HEK293 (cell line): ENCODE measurements at regions not wholly inside any gene's neighbourhood (a gene's known extent, or its start where the extent isn't known, plus 50 kb on each side); places are given as distances from the start of the nearest gene placed in this dataset.

Experiments
- CTCF ChIA-PET: fragments of 350-600 bp; formaldehyde crosslinking; extraction: SDS; loops from one replicate; lab custom pipeline; 2021; ENCODE audit warnings: antibody characterized with exemption; lab: Yijun Ruan, JAX
- POLR2A ChIA-PET: fragments of 300-600 bp; formaldehyde crosslinking; extraction: SDS; loops from one replicate; lab custom pipeline; 2020; ENCODE audit warnings: antibody characterized with exemption, inconsistent platforms; lab: Yijun Ruan, JAX
- H3K27ac ChIP-seq: fragments of 200-500 bp; sonication (Bioruptor generic); 2 replicates; pipeline ENCODE4 v1.5.1; 2014; ENCODE audit warnings: low read depth, low read length, control low read depth, inconsistent platforms; ENCODE audit errors: extremely low read depth
- H3K36me3 ChIP-seq, 2 experiments: fragments of 200-500 bp in 1 of 2; sonication (Bioruptor generic) in 1 of 2; 1 replicate in 1 of 2; 2 replicates in 1 of 2; pipeline ENCODE4 v1.5.1; 2014 to 2017; ENCODE audit warnings: inconsistent platforms in 2 of 2, low read length in 2 of 2; ENCODE audit not compliant: control insufficient read depth in 2 of 2, insufficient read depth in 1 of 2
- H3K4me1 ChIP-seq: fragments of 200-500 bp; sonication (Bioruptor generic); 2 replicates; pipeline ENCODE4 v1.5.1; 2014; ENCODE audit warnings: mild to moderate bottlenecking, low read length, inconsistent platforms; ENCODE audit not compliant: control insufficient read depth, insufficient read depth
- H3K4me3 ChIP-seq: 2 replicates; pipeline ENCODE4 v1.5.1; 2011; ENCODE audit warnings: low read depth, mild to moderate bottlenecking, control low read depth, low read length, moderate library complexity
- H3K9me3 ChIP-seq: fragments of 200-500 bp; sonication (Bioruptor generic); 2 replicates; pipeline ENCODE4 v1.5.1; 2014; ENCODE audit warnings: low read depth, low read length, inconsistent platforms; ENCODE audit not compliant: control insufficient read depth, insufficient read depth
- BCL11B ChIP-seq: fragments of 450-650 bp; formaldehyde crosslinking; IDR thresholded peaks from 2 replicates; pipeline ENCODE4 v1.5.1; 2016; ENCODE audit warnings: low read depth, missing biosample characterization, missing genetic modification characterization
- PRDM2 ChIP-seq: fragments of 450-650 bp; formaldehyde crosslinking; IDR thresholded peaks from 2 replicates; pipeline ENCODE4 v1.5.1; 2016; ENCODE audit warnings: missing biosample characterization, missing genetic modification characterization, borderline replicate concordance
- PRDM6 ChIP-seq: fragments of 450-650 bp; formaldehyde crosslinking; IDR thresholded peaks from 2 replicates; pipeline ENCODE4 v1.5.1; 2017; ENCODE audit warnings: missing biosample characterization, missing genetic modification characterization
- SALL2 ChIP-seq: fragments of 450-650 bp; formaldehyde crosslinking; IDR thresholded peaks from 2 replicates; pipeline ENCODE4 v1.5.0; 2017; ENCODE audit warnings: missing biosample characterization, mild to moderate bottlenecking, missing genetic modification characterization, borderline replicate concordance
- SCRT1 ChIP-seq: fragments of 450-650 bp; formaldehyde crosslinking; IDR thresholded peaks from 2 replicates; pipeline ENCODE4 v1.5.1; 2016; ENCODE audit warnings: missing biosample characterization, missing genetic modification characterization, borderline replicate concordance
- ZNF10 ChIP-seq: fragments of 450-650 bp; formaldehyde crosslinking; IDR thresholded peaks from 2 replicates; pipeline ENCODE4 v1.5.1; 2017; ENCODE audit warnings: missing biosample characterization, missing genetic modification characterization
- ZNF155 ChIP-seq: fragments of 450-650 bp; formaldehyde crosslinking; IDR thresholded peaks from 2 replicates; pipeline ENCODE4 v1.5.1; 2016; ENCODE audit warnings: missing biosample characterization, missing genetic modification characterization
- ZNF18 ChIP-seq: fragments of 450-650 bp; formaldehyde crosslinking; IDR thresholded peaks from 2 replicates; pipeline ENCODE4 v1.5.1; 2016; ENCODE audit warnings: missing biosample characterization, missing genetic modification characterization
- ZNF214 ChIP-seq: fragments of 450-650 bp; formaldehyde crosslinking; IDR thresholded peaks from 2 replicates; pipeline ENCODE4 v1.5.1; 2017; ENCODE audit warnings: missing biosample characterization, mild to moderate bottlenecking, missing genetic modification characterization, borderline replicate concordance
- ZNF350 ChIP-seq: fragments of 450-650 bp; formaldehyde crosslinking; IDR thresholded peaks from 2 replicates; pipeline ENCODE4 v1.5.0; 2017; ENCODE audit warnings: missing biosample characterization, mild to moderate bottlenecking, missing genetic modification characterization
- ZNF426 ChIP-seq: fragments of 450-650 bp; formaldehyde crosslinking; IDR thresholded peaks from 2 replicates; pipeline ENCODE4 v1.5.1; 2017; ENCODE audit warnings: missing biosample characterization, missing genetic modification characterization, mild to moderate bottlenecking, inconsistent platforms, moderate library complexity
- ZNF530 ChIP-seq: fragments of 450-650 bp; formaldehyde crosslinking; IDR thresholded peaks from 2 replicates; pipeline ENCODE4 v1.5.1; 2016; ENCODE audit warnings: low read depth, missing biosample characterization, missing genetic modification characterization
- ZNF571 ChIP-seq: fragments of 450-650 bp; formaldehyde crosslinking; IDR thresholded peaks from 2 replicates; pipeline ENCODE4 v1.5.0; 2017; ENCODE audit warnings: missing biosample characterization, missing genetic modification characterization
- ZNF777 ChIP-seq: fragments of 450-650 bp; formaldehyde crosslinking; IDR thresholded peaks from 2 replicates; pipeline ENCODE4 v1.5.1; 2017; ENCODE audit warnings: missing biosample characterization, missing genetic modification characterization, borderline replicate concordance
- ZNF785 ChIP-seq: fragments of 450-650 bp; formaldehyde crosslinking; IDR thresholded peaks from 2 replicates; pipeline ENCODE4 v1.5.1; 2016; ENCODE audit warnings: missing biosample characterization, missing genetic modification characterization
- ZNF791 ChIP-seq: fragments of 450-650 bp; formaldehyde crosslinking; IDR thresholded peaks from 2 replicates; pipeline ENCODE4 v1.5.1; 2016; ENCODE audit warnings: missing biosample characterization, missing genetic modification characterization
- ZNF792 ChIP-seq: fragments of 450-650 bp; formaldehyde crosslinking; IDR thresholded peaks from 2 replicates; pipeline ENCODE4 v1.5.1; 2016; ENCODE audit warnings: missing biosample characterization, missing genetic modification characterization
- TF ChIP-seq, protein P1 (sequence below): fragments of 450-650 bp; formaldehyde crosslinking; IDR thresholded peaks from 2 replicates; pipeline ENCODE4 v1.5.1; 2016; ENCODE audit warnings: missing biosample characterization, missing genetic modification characterization
- TF ChIP-seq, protein P2 (sequence below): fragments of 450-650 bp; formaldehyde crosslinking; IDR thresholded peaks from 2 replicates; pipeline ENCODE4 v1.5.1; 2017; ENCODE audit warnings: missing biosample characterization, missing genetic modification characterization

- no peak for TF ChIP-seq ZNF426 (tag by site-specific recombination)
- no peak for TF ChIP-seq BCL11B (tag by site-specific recombination)
- no peak for TF ChIP-seq ZNF214 (tag by site-specific recombination)
- no peak for TF ChIP-seq SCRT1 (tag by site-specific recombination)
- no peak for TF ChIP-seq ZNF350 (tag by site-specific recombination)
- TF ChIP-seq PRDM6, result no peak
- TF ChIP-seq ZNF791 (tag by site-specific recombination), result no peak
These were observed 1368.4 kb upstream of the ADGRL3 start (continued) for GRCh38 chr4:59831746-59832145.

DNA sequence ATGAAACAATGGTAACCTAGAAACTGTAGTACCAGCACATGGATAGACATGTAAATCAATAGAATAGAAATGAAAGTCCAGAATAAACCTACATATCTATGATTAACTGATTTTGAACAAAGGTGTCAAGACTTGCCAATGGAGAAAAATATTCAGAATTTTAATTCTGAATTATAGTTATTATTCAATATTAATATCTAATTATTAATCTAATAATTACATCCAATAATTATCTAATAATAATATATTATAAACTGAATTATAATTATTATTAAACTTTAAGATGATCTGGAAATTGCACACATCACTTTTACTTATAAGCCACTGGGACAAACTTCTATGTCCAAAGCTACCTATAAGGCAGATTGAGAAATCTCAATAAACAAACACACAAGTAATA is 1365.2 kb upstream of the ADGRL3 start:
- Histone ChIP-seq H3K4me1 (no peaks in the 10 kb centered on the region), H3K4me3 (no peak overlapping the region), H3K36me3 (no peaks in the 10 kb centered on the region), H3K9me3 (no peaks in the 10 kb centered on the region), H3K27ac (no peak overlapping the region)
- ChIA-PET CTCF (no interaction called here), POLR2A (no interaction called here)
- TF ChIP-seq PRDM2 (tag by site-specific recombination) (no peak), ZNF785 (tag by site-specific recombination) (no peak), ZNF571 (no peak), ZNF18 (tag by site-specific recombination) (no peak), ZNF350 (tag by site-specific recombination) (no peak), ZNF530 (tag by site-specific recombination) (no peak), SALL2 (tag by site-specific recombination) (no peak), ZNF155 (tag by site-specific recombination) (no peak), ZNF777 (tag by site-specific recombination) (no peak), ZNF10 (tag by site-specific recombination) (no peak), ZNF792 (tag by site-specific recombination) (no peak)
- TF ChIP-seq, protein P1, sequence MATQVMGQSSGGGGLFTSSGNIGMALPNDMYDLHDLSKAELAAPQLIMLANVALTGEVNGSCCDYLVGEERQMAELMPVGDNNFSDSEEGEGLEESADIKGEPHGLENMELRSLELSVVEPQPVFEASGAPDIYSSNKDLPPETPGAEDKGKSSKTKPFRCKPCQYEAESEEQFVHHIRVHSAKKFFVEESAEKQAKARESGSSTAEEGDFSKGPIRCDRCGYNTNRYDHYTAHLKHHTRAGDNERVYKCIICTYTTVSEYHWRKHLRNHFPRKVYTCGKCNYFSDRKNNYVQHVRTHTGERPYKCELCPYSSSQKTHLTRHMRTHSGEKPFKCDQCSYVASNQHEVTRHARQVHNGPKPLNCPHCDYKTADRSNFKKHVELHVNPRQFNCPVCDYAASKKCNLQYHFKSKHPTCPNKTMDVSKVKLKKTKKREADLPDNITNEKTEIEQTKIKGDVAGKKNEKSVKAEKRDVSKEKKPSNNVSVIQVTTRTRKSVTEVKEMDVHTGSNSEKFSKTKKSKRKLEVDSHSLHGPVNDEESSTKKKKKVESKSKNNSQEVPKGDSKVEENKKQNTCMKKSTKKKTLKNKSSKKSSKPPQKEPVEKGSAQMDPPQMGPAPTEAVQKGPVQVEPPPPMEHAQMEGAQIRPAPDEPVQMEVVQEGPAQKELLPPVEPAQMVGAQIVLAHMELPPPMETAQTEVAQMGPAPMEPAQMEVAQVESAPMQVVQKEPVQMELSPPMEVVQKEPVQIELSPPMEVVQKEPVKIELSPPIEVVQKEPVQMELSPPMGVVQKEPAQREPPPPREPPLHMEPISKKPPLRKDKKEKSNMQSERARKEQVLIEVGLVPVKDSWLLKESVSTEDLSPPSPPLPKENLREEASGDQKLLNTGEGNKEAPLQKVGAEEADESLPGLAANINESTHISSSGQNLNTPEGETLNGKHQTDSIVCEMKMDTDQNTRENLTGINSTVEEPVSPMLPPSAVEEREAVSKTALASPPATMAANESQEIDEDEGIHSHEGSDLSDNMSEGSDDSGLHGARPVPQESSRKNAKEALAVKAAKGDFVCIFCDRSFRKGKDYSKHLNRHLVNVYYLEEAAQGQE (tag by site-specific recombination), result no peak
- TF ChIP-seq, protein P2, sequence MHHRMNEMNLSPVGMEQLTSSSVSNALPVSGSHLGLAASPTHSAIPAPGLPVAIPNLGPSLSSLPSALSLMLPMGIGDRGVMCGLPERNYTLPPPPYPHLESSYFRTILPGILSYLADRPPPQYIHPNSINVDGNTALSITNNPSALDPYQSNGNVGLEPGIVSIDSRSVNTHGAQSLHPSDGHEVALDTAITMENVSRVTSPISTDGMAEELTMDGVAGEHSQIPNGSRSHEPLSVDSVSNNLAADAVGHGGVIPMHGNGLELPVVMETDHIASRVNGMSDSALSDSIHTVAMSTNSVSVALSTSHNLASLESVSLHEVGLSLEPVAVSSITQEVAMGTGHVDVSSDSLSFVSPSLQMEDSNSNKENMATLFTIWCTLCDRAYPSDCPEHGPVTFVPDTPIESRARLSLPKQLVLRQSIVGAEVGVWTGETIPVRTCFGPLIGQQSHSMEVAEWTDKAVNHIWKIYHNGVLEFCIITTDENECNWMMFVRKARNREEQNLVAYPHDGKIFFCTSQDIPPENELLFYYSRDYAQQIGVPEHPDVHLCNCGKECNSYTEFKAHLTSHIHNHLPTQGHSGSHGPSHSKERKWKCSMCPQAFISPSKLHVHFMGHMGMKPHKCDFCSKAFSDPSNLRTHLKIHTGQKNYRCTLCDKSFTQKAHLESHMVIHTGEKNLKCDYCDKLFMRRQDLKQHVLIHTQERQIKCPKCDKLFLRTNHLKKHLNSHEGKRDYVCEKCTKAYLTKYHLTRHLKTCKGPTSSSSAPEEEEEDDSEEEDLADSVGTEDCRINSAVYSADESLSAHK (tag by site-specific recombination), result no peak
